Vagina (tissue), 2 donors: ENCODE measurements at regions not wholly inside any gene's neighbourhood (a gene's known extent, or its start where the extent isn't known, plus 50 kb on each side); places are given as distances from the start of the nearest gene placed in this dataset.
"Not testable (repeated sequence)": the region's sequence is repeated elsewhere in the genome, so short reads cannot be mapped to it uniquely, and the experiment has no call there.

Source experiments
- DNase-seq, 2 donors: peaks; one replicate each; pipeline ENCODE4 v3.0.0-alpha.2; 2017; ENCODE audit errors: extremely low spot score in 2 of 2
- H3K27ac ChIP-seq: fragments of 200-600 bp; sonication (generic); one replicate; pipeline ENCODE4 v1.5.1; 2019
- H3K27me3 ChIP-seq: fragments of 200-600 bp; sonication (generic); one replicate; pipeline ENCODE4 v1.5.1; 2019
- H3K36me3 ChIP-seq, 2 donors: fragments of 200-600 bp; sonication (generic); one replicate each; pipeline ENCODE4 v1.5.1; 2017 to 2019
- H3K4me1 ChIP-seq: fragments of 200-600 bp; sonication (generic); one replicate; pipeline ENCODE4 v1.5.1; 2019
- H3K4me3 ChIP-seq, 2 donors: fragments of 200-600 bp; sonication (generic); 1 replicate in 1 of 2; 2 replicates in 1 of 2; pipeline ENCODE4 v1.5.1; 2016 to 2019
- H3K9me3 ChIP-seq: fragments of 200-600 bp; sonication (generic); one replicate; pipeline ENCODE4 v1.5.1; 2019
- POLR2A ChIP-seq, 2 donors: fragments of 450-650 bp; IDR thresholded peaks; one replicate each; pipeline ENCODE4 v1.6.1; 2017; ENCODE audit warnings: antibody characterized with exemption in 2 of 2, mild to moderate bottlenecking in 2 of 2, moderate library complexity in 2 of 2
- POLR2AphosphoS5 ChIP-seq, 2 donors: sonication (generic); formaldehyde crosslinking; IDR thresholded peaks; one replicate each; pipeline ENCODE4 v1.9.0; 2017; ENCODE audit warnings: antibody characterized with exemption in 2 of 2, mild to moderate bottlenecking in 2 of 2, low read depth in 1 of 2; ENCODE audit not compliant: insufficient read depth in 1 of 2
- intact Hi-C: fragments of 100-400 bp; cut with DNase I; formaldehyde crosslinking; loops from one replicate; pipeline ENCODE4 v1.15.1; 2023
- TF ChIP-seq, protein P1 (sequence below), 3 experiments: fragments of 450-650 bp in 2 of 3; fragments of 200-600 bp in 1 of 3; sonication (generic) in 1 of 3; IDR thresholded peaks; one replicate each; pipeline ENCODE4 v1.5.1; 2017 to 2019; ENCODE audit warnings: antibody characterized with exemption in 3 of 3, mild to moderate bottlenecking in 2 of 3, moderate library complexity in 2 of 3

DNA sequence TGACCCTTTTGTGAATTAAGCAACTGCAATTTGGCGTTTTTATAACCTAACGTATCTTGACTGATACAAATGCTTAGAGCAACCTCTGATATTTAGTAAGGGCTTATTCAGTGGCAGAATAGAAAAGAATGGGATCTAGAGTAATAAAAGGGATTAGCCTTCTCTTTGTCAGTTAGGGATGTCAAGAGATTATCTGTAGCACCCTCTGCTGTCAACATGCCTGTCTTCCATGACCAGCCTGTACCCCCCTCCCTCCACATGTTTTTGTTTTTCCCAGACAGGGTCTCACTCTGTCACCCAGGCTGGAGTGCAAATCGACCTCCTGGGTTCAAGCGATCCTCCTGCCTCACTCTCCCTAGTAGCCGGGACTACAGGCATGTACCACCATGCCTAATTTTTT is 198.1 kb downstream of the NPIPA7 start:
- H3K4me3 ChIP-seq, H3K4me1 ChIP-seq, H3K27ac ChIP-seq, H3K27me3 ChIP-seq, DNase-seq, H3K36me3 ChIP-seq, intact Hi-C loops, H3K9me3 ChIP-seq: not testable (repeated sequence)

DNA sequence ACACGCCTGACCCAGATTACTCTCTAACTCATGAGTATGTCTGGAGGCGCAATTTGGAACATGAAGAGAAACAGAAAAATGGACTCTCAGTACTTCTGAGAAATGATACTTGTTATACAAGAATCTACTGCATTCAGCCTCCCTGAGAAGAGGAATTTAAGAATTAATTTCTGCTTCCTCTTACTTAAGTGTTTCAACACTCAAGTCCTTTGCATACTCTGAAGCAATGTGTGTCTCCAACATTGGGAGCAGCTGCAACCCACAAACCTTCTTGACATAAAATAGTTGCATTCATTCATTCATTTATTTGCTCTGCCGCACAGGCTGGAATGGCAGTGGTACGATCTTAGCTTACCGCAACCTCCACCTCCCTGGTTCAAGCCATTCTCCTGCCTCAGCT is 199.8 kb downstream of the NPIPA7 start:
- no peak for DNase-seq
- no peaks in the 10 kb centered on the region for H3K9me3 ChIP-seq
- TF ChIP-seq POLR2A (IDR thresholded peaks at IDR 0.05) (no peak), POLR2AphosphoS5 (IDR thresholded peaks at IDR 0.05; ENCODE audit: insufficient read depth in 1 of 2, low read depth in 1 of 2) (no peak)
- TF ChIP-seq, protein P1, sequence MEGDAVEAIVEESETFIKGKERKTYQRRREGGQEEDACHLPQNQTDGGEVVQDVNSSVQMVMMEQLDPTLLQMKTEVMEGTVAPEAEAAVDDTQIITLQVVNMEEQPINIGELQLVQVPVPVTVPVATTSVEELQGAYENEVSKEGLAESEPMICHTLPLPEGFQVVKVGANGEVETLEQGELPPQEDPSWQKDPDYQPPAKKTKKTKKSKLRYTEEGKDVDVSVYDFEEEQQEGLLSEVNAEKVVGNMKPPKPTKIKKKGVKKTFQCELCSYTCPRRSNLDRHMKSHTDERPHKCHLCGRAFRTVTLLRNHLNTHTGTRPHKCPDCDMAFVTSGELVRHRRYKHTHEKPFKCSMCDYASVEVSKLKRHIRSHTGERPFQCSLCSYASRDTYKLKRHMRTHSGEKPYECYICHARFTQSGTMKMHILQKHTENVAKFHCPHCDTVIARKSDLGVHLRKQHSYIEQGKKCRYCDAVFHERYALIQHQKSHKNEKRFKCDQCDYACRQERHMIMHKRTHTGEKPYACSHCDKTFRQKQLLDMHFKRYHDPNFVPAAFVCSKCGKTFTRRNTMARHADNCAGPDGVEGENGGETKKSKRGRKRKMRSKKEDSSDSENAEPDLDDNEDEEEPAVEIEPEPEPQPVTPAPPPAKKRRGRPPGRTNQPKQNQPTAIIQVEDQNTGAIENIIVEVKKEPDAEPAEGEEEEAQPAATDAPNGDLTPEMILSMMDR (IDR thresholded peaks at IDR 0.05), result no peak
- intact Hi-C loops, result no loop called here
- H3K4me1 ChIP-seq, result no peaks in the 10 kb centered on the region
- H3K4me3 ChIP-seq, result no peak overlapping the region
- H3K27me3 ChIP-seq, result no peaks in the 10 kb centered on the region
- no peak overlapping the region for H3K27ac ChIP-seq
- H3K36me3 ChIP-seq, result no peaks in the 10 kb centered on the region

DNA sequence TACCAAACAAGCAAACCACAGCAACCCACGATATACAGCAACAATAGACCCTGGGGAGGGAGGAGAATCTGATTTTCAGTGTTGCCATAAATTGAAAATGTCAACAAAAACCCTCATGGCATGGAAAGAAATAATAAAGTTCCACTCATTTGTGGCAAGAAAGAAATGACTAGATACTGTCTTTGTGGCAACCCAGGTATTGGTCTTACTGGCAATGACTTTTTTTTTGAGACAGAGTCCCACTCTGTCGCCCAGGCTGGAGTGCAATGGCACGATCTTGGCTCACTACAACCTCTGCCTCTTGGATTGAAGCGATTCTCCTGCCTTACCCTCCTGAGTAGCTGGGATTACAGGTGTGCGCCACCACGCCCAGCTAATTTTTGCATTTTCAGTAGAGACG is 204.0 kb downstream of the NPIPA7 start:
- H3K4me3 ChIP-seq, H3K36me3 ChIP-seq, H3K4me1 ChIP-seq, H3K27me3 ChIP-seq, H3K27ac ChIP-seq, H3K9me3 ChIP-seq, intact Hi-C loops, DNase-seq: not testable (repeated sequence)

DNA sequence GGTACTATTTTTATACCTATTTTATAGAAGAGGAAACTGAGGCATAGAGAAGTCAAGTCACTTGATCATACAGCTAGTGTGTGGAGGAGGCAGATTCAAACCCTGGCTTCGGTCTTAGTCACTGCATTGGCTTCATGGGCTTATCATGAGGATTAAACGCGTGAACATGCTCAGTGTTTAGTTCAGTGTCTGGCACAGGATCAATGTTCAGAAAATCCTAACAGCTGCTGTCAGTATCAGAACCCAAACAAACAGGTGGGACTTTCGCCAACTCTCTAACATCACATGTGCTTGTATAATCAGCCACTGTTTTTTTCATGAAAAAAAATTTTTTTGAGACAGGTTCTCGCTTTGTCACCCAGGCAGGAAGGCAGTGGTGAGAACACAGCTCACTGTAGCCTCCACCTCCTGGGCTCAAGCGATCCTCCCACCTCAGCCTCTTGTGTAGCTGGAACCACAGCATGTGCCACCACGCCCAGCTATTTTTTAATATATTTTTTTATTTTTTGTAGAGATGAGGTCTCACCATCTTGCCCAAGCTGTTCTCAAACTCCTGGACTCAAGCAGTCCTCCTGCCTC is 207.2 kb downstream of the NPIPA7 start:
- H3K4me1 ChIP-seq, H3K4me3 ChIP-seq, intact Hi-C loops, H3K27ac ChIP-seq, H3K27me3 ChIP-seq, H3K9me3 ChIP-seq, DNase-seq, H3K36me3 ChIP-seq: not testable (repeated sequence)

DNA sequence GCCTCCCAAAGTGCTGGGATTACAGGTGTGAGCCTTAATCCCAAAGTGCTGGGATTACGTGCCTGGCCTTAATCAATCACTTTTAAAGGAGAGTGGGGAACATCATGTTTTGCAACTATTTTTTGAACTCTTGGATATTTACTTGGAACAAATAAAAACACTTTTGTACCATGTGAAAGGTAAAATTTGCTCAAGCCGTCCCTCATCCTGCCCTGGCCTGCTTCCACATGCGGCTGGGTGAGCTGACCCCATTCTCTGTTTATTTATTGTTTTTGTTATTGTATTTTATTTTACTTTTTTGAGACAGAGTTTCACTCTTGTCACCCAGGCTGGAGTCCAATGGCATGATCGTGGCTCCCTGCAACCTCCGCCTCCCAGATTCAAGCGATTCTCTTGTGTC is 208.0 kb downstream of the NPIPA7 start:
- intact Hi-C loops, H3K27me3 ChIP-seq, H3K36me3 ChIP-seq, H3K4me3 ChIP-seq, H3K4me1 ChIP-seq, H3K9me3 ChIP-seq, H3K27ac ChIP-seq, DNase-seq: not testable (repeated sequence)

DNA sequence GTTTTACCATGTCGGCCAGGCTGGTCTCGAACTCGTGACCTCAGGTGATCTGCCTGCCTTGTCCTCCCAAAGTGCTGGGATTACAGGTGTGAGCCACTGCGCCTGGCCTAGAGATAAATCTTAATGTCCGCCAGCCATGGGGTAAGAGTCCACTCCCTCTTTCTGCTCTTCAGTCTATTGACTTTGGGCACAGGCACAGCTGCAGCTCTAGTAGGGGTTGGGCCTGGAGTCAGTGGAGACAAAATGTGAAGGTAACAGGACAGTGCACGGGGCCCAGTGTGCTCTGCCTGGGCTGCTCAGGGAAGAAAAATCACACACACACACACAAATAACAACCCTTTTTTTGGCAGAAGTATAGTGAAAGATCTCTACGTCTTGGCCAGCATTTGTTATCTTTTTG is 209.5 kb downstream of the NPIPA7 start:
- intact Hi-C loops, H3K36me3 ChIP-seq, H3K27me3 ChIP-seq, H3K27ac ChIP-seq, H3K4me3 ChIP-seq, H3K9me3 ChIP-seq, H3K4me1 ChIP-seq, DNase-seq: not testable (repeated sequence)

DNA sequence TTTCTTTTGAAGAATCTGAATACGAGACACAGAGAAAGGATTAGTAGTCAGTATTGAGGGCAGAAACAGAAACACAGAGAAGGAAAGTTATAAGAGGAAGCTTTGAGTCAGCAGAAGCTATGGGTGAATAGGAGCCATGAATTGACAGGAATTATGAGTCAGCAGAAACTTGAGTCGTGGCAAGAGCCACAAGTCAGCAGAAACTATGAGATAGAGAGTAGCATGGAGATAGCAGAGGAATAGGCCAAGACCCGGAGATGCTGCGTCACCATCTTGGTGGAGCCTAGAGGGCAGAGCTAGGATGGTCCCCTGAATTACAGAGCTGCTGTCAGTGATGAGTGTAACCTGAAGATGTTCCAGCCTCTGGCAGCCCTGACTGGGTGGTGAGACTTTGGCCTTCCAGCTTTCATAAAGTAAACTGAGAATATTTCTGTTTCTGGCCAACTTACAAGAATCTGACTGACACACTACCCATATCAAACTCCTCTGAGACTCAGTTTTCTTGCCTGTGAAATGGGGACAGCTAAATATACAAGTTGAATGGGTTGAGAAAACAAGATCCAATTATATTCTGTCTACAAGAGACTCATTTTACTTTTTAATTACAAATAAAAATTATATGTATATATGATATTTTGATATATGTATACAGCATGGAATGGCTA is 211.8 kb downstream of the NPIPA7 start:
- H3K4me3 ChIP-seq, DNase-seq, H3K27me3 ChIP-seq, H3K36me3 ChIP-seq, H3K9me3 ChIP-seq, H3K4me1 ChIP-seq, H3K27ac ChIP-seq, intact Hi-C loops: not testable (repeated sequence)

DNA sequence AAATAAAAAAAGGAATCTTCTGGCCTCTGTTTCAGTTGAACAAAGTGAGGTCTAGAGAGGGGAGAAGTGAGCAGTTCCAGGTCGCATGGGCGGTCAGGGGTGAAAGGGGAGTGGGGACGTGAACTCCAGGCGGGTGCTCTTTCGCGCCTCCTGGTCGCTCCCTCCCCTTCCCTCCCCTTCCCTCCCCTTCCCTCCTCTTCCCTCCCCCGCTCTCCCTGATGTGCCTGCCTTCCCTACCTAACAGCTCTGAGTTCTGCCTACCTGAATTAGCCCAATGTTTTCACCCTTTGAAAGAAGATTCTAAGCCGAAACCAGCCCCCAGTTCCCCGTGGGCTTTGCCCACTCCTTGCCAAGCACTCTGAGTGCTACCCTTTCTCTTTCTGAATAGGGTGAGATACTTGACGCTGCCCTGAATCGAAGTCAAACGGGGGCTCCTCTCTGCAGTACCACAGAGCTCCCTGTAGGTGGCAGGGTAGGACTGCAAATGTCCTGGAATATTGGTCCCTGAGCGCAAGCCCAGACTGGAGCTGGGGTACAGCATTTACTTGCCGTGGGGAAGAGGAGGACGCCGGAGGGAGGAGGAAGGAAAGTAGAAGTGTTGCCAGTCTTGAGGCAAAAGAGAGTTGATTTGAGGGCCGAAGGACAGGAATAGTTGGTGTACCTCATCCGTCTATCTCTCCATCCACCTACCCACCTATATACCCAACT is 214.4 kb downstream of the NPIPA7 start:
- H3K27ac ChIP-seq, H3K27me3 ChIP-seq, H3K9me3 ChIP-seq, H3K4me1 ChIP-seq, DNase-seq, H3K4me3 ChIP-seq, intact Hi-C loops, H3K36me3 ChIP-seq: not testable (repeated sequence)
- TF ChIP-seq, protein P1 (IDR thresholded peaks at IDR 0.05), result peak; percentile 28 to 56 (median 33)

DNA sequence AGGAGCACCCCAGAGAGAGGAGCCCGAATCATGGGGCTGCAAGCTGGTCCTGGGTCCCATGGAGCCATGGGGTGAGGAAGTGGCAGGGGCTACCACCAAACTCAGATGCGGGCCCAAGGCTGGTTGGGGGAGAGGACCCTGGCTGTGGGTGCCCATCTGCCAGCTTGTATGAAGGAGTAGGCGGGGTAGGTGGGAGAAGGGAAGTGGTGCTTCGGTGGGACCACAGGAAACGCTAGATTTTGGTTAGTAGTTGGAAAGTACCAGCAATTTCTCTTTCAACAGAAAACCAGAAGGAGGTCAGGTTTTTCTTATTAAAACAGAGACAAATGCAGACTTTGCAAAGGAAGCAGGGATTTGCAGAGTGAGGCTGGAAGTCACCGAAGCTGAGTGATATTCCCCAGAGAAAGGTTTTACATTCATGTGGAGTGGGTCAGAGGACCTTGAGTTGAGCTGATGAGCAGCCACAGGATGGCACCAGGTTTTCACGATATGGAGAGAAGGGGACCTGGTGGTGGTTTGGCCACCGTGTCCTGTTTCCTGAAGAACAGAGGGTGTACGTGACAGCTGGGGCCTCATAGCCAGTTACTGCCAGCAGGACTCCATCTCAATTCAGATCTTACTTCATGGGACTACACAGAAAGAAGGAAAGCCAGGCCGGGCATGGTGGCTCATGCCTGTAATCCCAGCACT is 216.2 kb downstream of the NPIPA7 start:
- intact Hi-C loops, H3K9me3 ChIP-seq, H3K27ac ChIP-seq, H3K36me3 ChIP-seq, H3K4me1 ChIP-seq, DNase-seq, H3K27me3 ChIP-seq, H3K4me3 ChIP-seq: not testable (repeated sequence)

DNA sequence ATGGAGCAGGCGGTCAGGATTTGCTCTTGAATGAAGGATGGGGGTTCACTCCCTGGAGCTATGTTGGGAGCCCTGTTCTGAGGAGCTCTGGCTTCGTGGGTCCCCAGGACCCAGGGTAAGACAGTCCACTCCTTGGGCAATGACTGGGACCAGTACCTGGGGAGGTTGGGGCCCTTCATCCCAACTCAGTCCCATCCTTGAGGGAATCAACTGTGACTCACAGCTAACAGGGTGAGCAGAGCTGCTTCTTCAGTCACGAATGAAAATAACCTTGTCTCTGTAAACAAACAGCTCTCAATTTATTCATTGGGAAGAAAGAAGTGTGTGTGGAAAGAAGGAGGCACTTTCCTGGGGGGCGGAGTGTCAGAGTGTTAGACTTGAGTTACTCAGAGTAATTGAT is 222.3 kb downstream of the NPIPA7 start:
- H3K27ac ChIP-seq, intact Hi-C loops, H3K9me3 ChIP-seq, DNase-seq, H3K4me3 ChIP-seq, H3K36me3 ChIP-seq, H3K4me1 ChIP-seq, H3K27me3 ChIP-seq: not testable (repeated sequence)
